ENCODE measurements at regions not wholly inside any gene's neighbourhood (a gene's known extent, or its start where the extent isn't known, plus 50 kb on each side); places are given as distances from the start of the nearest gene placed in this dataset.

DNA sequence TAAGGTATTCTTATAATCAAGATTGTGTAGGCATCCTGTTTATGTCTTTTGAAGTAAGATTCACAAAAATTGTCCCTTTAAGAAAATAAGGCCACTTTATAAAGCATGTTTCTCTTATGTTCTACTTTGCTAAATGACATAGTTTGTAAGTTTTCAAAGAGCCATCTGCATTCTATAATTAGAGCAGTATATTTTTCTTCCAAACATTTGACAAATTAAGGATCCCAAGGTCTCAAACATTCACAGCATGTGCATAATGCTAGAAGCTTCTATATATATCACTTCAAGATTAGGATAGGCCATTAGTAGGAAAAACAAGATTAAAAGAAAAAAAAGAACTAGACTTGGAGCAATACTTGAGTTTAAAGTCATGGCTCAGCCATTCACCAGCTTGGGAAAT, 55.9 kb upstream of the DOK5 start:
- Histone ChIP-seq H4K20me1 (ENCODE audit: insufficient read depth, low read length) (no peaks in the 10 kb centered on the region), H3K4me2 (ENCODE audit: insufficient read depth, low read length) (no peak overlapping the region)
- TF ChIP-seq, protein P1, sequence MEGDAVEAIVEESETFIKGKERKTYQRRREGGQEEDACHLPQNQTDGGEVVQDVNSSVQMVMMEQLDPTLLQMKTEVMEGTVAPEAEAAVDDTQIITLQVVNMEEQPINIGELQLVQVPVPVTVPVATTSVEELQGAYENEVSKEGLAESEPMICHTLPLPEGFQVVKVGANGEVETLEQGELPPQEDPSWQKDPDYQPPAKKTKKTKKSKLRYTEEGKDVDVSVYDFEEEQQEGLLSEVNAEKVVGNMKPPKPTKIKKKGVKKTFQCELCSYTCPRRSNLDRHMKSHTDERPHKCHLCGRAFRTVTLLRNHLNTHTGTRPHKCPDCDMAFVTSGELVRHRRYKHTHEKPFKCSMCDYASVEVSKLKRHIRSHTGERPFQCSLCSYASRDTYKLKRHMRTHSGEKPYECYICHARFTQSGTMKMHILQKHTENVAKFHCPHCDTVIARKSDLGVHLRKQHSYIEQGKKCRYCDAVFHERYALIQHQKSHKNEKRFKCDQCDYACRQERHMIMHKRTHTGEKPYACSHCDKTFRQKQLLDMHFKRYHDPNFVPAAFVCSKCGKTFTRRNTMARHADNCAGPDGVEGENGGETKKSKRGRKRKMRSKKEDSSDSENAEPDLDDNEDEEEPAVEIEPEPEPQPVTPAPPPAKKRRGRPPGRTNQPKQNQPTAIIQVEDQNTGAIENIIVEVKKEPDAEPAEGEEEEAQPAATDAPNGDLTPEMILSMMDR (IDR thresholded peaks at IDR 0.05; ENCODE audit: borderline replicate concordance, extremely low read depth, low read length, poor library complexity, severe bottlenecking): no peak
- no peak for TF ChIP-seq EZH2 (IDR thresholded peaks at IDR 0.05; ENCODE audit: borderline replicate concordance, low read depth, low read length, severe bottlenecking)

More for the DNA sequence above, 55.9 kb upstream of the DOK5 start:
- ATAC-seq (ENCODE audit: insufficient read depth, low read depth): no peak
- no peak overlapping the region for H2AFZ ChIP-seq (ENCODE audit: low read depth, low read length)
- H3K27ac ChIP-seq (ENCODE audit: low read length): no peak overlapping the region
- no peak overlapping the region for H3K4me3 ChIP-seq (ENCODE audit: low read depth in 1 of 2, low read length in 2 of 2)
- H3K27me3 ChIP-seq (ENCODE audit: insufficient read depth, low read length, poor library complexity): peaks cover 4% of the 10 kb centered on the region
- no peaks in the 10 kb centered on the region for H3K79me2 ChIP-seq (ENCODE audit: insufficient read depth, low read length)
- DNase-seq: no peak
- H3K36me3 ChIP-seq (ENCODE audit: insufficient read depth, low read length): no peaks in the 10 kb centered on the region
- no peaks in the 10 kb centered on the region for H3K9me3 ChIP-seq (ENCODE audit: insufficient read depth, low read length, severe bottlenecking)
- H3K4me1 ChIP-seq (ENCODE audit: insufficient read depth, low read length): no peaks in the 10 kb centered on the region
- no peak overlapping the region for H3K9ac ChIP-seq (ENCODE audit: low read depth, low read length)

Data from DND-41 (cell line).